Adrenal gland (tissue), 9 donors: ENCODE measurements at regions not wholly inside any gene's neighbourhood (a gene's known extent, or its start where the extent isn't known, plus 50 kb on each side); places are given as distances from the start of the nearest gene placed in this dataset.

Experiments
- DNase-seq, 7 donors: peaks; one replicate each; pipeline ENCODE4 v3.0.0-alpha.2; 2019 to 2020
- H3K27ac ChIP-seq, 5 donors: fragments of 200-600 bp; sonication (generic) in 4 of 5; 1 replicate in 3 of 5; 2 replicates in 2 of 5; pipeline versions ENCODE4 v1.5.1 to v1.8.0; 2016 to 2020; ENCODE audit warnings: mild to moderate bottlenecking in 1 of 5
- H3K27me3 ChIP-seq: fragments of 200-600 bp; 2 replicates; pipeline ENCODE4 v1.8.0; 2021
- H3K36me3 ChIP-seq, 2 donors: fragments of 200-600 bp; replicated peaks in 1 of 2; 1 replicate in 1 of 2; 2 replicates in 1 of 2; pipeline versions ENCODE4 v1.5.1 to v1.8.0; 2018 to 2022
- H3K4me1 ChIP-seq, 2 donors: fragments of 200-600 bp; replicated peaks in 1 of 2; 1 replicate in 1 of 2; 2 replicates in 1 of 2; pipeline versions ENCODE4 v1.5.1 to v1.8.0; 2018 to 2021
- H3K4me3 ChIP-seq, 4 donors: fragments of 200-600 bp; sonication (generic) in 3 of 4; one replicate each; pipeline ENCODE4 v1.5.1; 2016 to 2018
- H3K9me3 ChIP-seq, 3 donors: fragments of 200-600 bp; sonication (generic) in 1 of 3; replicated peaks in 1 of 3; 1 replicate in 2 of 3; 2 replicates in 1 of 3; pipeline versions ENCODE4 v1.5.1 to v1.8.0; 2016 to 2021
- CTCF ChIP-seq, 6 experiments: fragments of 450-650 bp in 4 of 6; fragments of 200-600 bp in 2 of 6; sonication (generic) in 1 of 6; IDR thresholded peaks; 1 replicate in 5 of 6; 2 replicates in 1 of 6; pipeline versions ENCODE4 v1.5.1 to v1.8.0; 2016 to 2021; ENCODE audit warnings: antibody characterized with exemption in 6 of 6, mild to moderate bottlenecking in 2 of 6, moderate library complexity in 1 of 6
- POLR2A ChIP-seq, 2 donors: fragments of 450-650 bp; IDR thresholded peaks; one replicate each; pipeline ENCODE4 v1.6.1; 2017; ENCODE audit warnings: antibody characterized with exemption in 2 of 2, mild to moderate bottlenecking in 2 of 2, moderate library complexity in 1 of 2
- WGBS, 4 donors: extraction: QIAGEN DNeasy Blood & Tissue Kit in 2 of 4; methylation state at CpG; one replicate each; pipeline versions ENCODE4 v1.1.5 to v1.1.7; 2013 to 2017; 5-methylcytosine and 5-hydroxymethylcytosine counted together
- intact Hi-C, 2 donors: fragments of 100-400 bp; cut with DNase I; formaldehyde crosslinking; loops; one replicate each; pipeline versions ENCODE4 v1.14.1 to v1.15.0; 2022 to 2023
- donor health status: healthy with polysubstance abuse.
- donor health status: Bipolar disorder and iron deficiency.
- donor health status: DM: yes; HTN: yes; CAD: no.
- donor health status: DM: no; HTN: no; CAD: no.
- donor health status: DM: no; HTN: no; CAD: no.

- no peak overlapping the region for H3K27ac ChIP-seq
- intact Hi-C loops: no loop called here
- WGBS, 4 donors: 67 to 95% (median 83%) methylated on average over 1 of the region's 1 CpG
Measured at GRCh38 chr5:123844873-123845272, 332.9 kb downstream of the CSNK1G3 start.

GRCh38 chr5:123835421-123835820 lies 323.4 kb downstream of the CSNK1G3 start:
- H3K9me3 ChIP-seq: no peaks in the 10 kb centered on the region
- no peak overlapping the region for H3K4me3 ChIP-seq
- no peaks in the 10 kb centered on the region for H3K36me3 ChIP-seq
- H3K27ac ChIP-seq: no peak overlapping the region
- no peaks in the 10 kb centered on the region for H3K27me3 ChIP-seq
- intact Hi-C loops: no loop called here
- DNase-seq: no peak
- H3K4me1 ChIP-seq: no peaks in the 10 kb centered on the region
- TF ChIP-seq POLR2A (IDR thresholded peaks at IDR 0.05) (no peak), CTCF (IDR thresholded peaks at IDR 0.05) (no peak)
- 56 to 66% (median 62%) methylated on average over 4 of the region's 4 CpGs for WGBS, 4 donors

More at GRCh38 chr5:123844873-123845272, 332.9 kb downstream of the CSNK1G3 start:
- Histone ChIP-seq H3K9me3 (no peaks in the 10 kb centered on the region), H3K36me3 (no peaks in the 10 kb centered on the region), H3K27me3 (no peaks in the 10 kb centered on the region), H3K4me3 (no peak overlapping the region), H3K4me1 (no peaks in the 10 kb centered on the region)
- DNase-seq: no peak
- TF ChIP-seq POLR2A (IDR thresholded peaks at IDR 0.05): no peak
- no peak for TF ChIP-seq CTCF (IDR thresholded peaks at IDR 0.05)

- no peak for DNase-seq
- no peak overlapping the region for H3K4me3 ChIP-seq
- no peak for TF ChIP-seq CTCF (IDR thresholded peaks at IDR 0.05)
- intact Hi-C loops: no loop called here
- 81 to 89% (median 86%) methylated on average over 2 of the region's 2 CpGs for WGBS, 4 donors
- H3K9me3 ChIP-seq: no peaks in the 10 kb centered on the region
- H3K27ac ChIP-seq: no peak overlapping the region
- no peaks in the 10 kb centered on the region for H3K27me3 ChIP-seq
- no peaks in the 10 kb centered on the region for H3K36me3 ChIP-seq
- H3K4me1 ChIP-seq: no peaks in the 10 kb centered on the region
Measured at GRCh38 chr5:123830575-123830974, 318.6 kb downstream of the CSNK1G3 start.

GRCh38 chr5:123827811-123828210 lies 315.8 kb downstream of the CSNK1G3 start:
- Histone ChIP-seq H3K27ac (no peak overlapping the region), H3K4me1 (no peaks in the 10 kb centered on the region), H3K4me3 (no peak overlapping the region), H3K36me3 (no peaks in the 10 kb centered on the region), H3K27me3 (no peaks in the 10 kb centered on the region), H3K9me3 (no peaks in the 10 kb centered on the region)
- DNase-seq: no peak
- WGBS, 4 donors: 83 to 90% (median 86%) methylated on average over 2 of the region's 2 CpGs
- intact Hi-C loops: no loop called here
- TF ChIP-seq POLR2A (IDR thresholded peaks at IDR 0.05): no peak
- TF ChIP-seq CTCF (IDR thresholded peaks at IDR 0.05): no peak
